Hepatocyte (in vitro differentiated cells): ENCODE measurements at regions not wholly inside any gene's neighbourhood (a gene's known extent, or its start where the extent isn't known, plus 50 kb on each side); places are given as distances from the start of the nearest gene placed in this dataset.

Experiments used
- DNase-seq: peaks from one replicate; pipeline ENCODE4 v3.0.0-alpha.2; 2016; ENCODE audit warnings: low spot score
- H2AFZ ChIP-seq: fragments of 200-600 bp; sonication (generic); 2 replicates; pipeline ENCODE4 v1.6.0; 2016; ENCODE audit warnings: antibody characterized with exemption, mild to moderate bottlenecking
- H3K27ac ChIP-seq: fragments of 200-600 bp; sonication (generic); 2 replicates; pipeline ENCODE4 v1.5.1; 2016; ENCODE audit warnings: mild to moderate bottlenecking
- H3K27me3 ChIP-seq: fragments of 200-600 bp; sonication (generic); 2 replicates; pipeline ENCODE4 v1.6.1; 2016
- H3K36me3 ChIP-seq: fragments of 200-600 bp; sonication (generic); replicated peaks from 2 replicates; pipeline ENCODE4 v1.5.1; 2016; ENCODE audit warnings: low read depth; ENCODE audit not compliant: insufficient read depth
- H3K4me1 ChIP-seq: fragments of 200-600 bp; sonication (generic); 2 replicates; pipeline ENCODE4 v1.5.1; 2016; ENCODE audit warnings: mild to moderate bottlenecking, moderate library complexity; ENCODE audit not compliant: insufficient read depth
- H3K4me2 ChIP-seq: fragments of 200-600 bp; sonication (generic); 2 replicates; pipeline ENCODE4 v1.6.0; 2016
- H3K4me3 ChIP-seq: fragments of 200-600 bp; sonication (generic); 2 replicates; pipeline ENCODE4 v1.5.1; 2016; ENCODE audit warnings: mild to moderate bottlenecking
- H3K79me2 ChIP-seq: fragments of 200-600 bp; sonication (generic); 2 replicates; pipeline ENCODE4 v1.6.0; 2017; ENCODE audit warnings: mild to moderate bottlenecking
- H3K9me2 ChIP-seq: fragments of 200-600 bp; sonication (generic); replicated peaks from 2 replicates; pipeline ENCODE4 v1.6.0; 2017; ENCODE audit warnings: mild to moderate bottlenecking; ENCODE audit not compliant: insufficient read depth
- H3K9me3 ChIP-seq: fragments of 200-600 bp; sonication (generic); 2 replicates; pipeline ENCODE4 v1.5.1; 2016; ENCODE audit warnings: low read depth, mild to moderate bottlenecking
- H4K20me1 ChIP-seq: fragments of 200-600 bp; sonication (generic); 2 replicates; pipeline ENCODE4 v1.6.0; 2016; ENCODE audit warnings: mild to moderate bottlenecking; ENCODE audit not compliant: insufficient read depth, poor library complexity, severe bottlenecking
- CTCF ChIP-seq: fragments of 200-600 bp; sonication (generic); IDR thresholded peaks from 2 replicates; pipeline ENCODE4 v1.5.1; 2016; ENCODE audit warnings: antibody characterized with exemption, mild to moderate bottlenecking; ENCODE audit not compliant: poor library complexity
- EZH2 ChIP-seq: fragments of 200-600 bp; sonication (generic); IDR thresholded peaks from 2 replicates; pipeline ENCODE4 v1.6.1; 2016; ENCODE audit warnings: antibody characterized with exemption, mild to moderate bottlenecking, borderline replicate concordance
- EZH2phosphoT487 ChIP-seq: fragments of 200-600 bp; sonication (generic); IDR thresholded peaks from one replicate; pipeline ENCODE4 v1.6.1; 2018; ENCODE audit warnings: antibody characterized with exemption, mild to moderate bottlenecking, low read depth, moderate library complexity; ENCODE audit not compliant: unreplicated experiment, severe bottlenecking
- WGBS: methylation state at CpG from one replicate; pipeline ENCODE4 v1.1.6; 2016; ENCODE audit warnings: low lambda C conversion rate; ENCODE audit errors: missing lambda C conversion rate; 5-methylcytosine and 5-hydroxymethylcytosine counted together

DNA sequence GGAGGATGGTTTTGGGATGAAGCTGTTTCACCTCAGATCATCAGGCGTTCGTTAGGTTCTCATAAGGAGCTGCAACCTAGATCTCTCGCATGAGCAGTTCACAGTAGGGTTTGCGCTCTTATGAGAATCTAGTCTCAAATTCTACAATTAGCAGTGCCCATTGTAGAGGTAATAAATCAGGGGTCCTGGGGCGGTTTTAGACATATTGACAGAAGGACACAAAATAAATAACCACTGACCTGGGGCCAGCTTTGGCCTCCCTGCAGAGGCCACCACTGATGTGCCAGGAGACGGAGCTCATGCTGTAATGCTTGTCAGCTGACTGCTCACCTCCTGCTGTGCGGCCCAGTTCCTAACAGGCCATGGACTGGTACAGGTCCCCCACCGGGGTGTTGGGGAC lies 67.6 kb upstream of the SPATA31D4 start:
- TF ChIP-seq EZH2phosphoT487 (no peak), CTCF (no peak), EZH2 (no peak)
- Histone ChIP-seq H3K79me2 (no peaks in the 10 kb centered on the region), H3K27me3 (no peaks in the 10 kb centered on the region), H3K36me3 (no peaks in the 10 kb centered on the region), H3K4me1 (no peaks in the 10 kb centered on the region), H4K20me1 (no peaks in the 10 kb centered on the region), H3K4me3 (no peak overlapping the region), H3K4me2 (no peak overlapping the region), H3K9me2 (no peaks in the 10 kb centered on the region), H2AFZ (no peak overlapping the region), H3K27ac (no peak overlapping the region), H3K9me3 (no peaks in the 10 kb centered on the region)
- 97% methylated on average over 8 of the region's 8 CpGs for WGBS
- no peak for DNase-seq

DNA sequence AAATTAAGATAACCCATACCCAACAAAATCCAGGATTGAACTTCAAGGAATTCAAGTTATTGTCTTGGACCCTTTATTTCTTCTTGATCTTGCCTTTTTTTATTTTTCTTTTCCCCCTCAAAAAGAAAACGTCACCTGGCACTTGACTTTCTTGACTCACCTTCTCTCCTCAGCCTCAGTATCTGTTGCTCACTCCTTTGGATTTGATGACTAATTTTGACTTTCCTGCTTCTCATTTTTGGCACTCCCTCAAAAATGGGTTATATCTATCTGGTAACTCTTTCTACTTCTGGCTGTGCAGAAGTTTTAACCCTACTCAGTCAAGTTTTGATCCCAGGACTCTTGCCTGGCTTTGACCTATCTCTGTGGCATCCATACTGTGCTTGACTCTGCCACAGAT lies 66.6 kb upstream of the SPATA31D4 start:
- H4K20me1 ChIP-seq: no peaks in the 10 kb centered on the region
- no peaks in the 10 kb centered on the region for H3K9me3 ChIP-seq
- 87% methylated on average over 1 of the region's 1 CpG for WGBS
- H2AFZ ChIP-seq: no peak overlapping the region
- H3K27ac ChIP-seq: no peak overlapping the region
- H3K79me2 ChIP-seq: no peaks in the 10 kb centered on the region
- DNase-seq: no peak
- no peaks in the 10 kb centered on the region for H3K27me3 ChIP-seq
- no peak overlapping the region for H3K4me2 ChIP-seq
- no peaks in the 10 kb centered on the region for H3K4me1 ChIP-seq
- TF ChIP-seq CTCF (no peak), EZH2phosphoT487 (no peak)
- H3K4me3 ChIP-seq: no peak overlapping the region
- H3K36me3 ChIP-seq: no peaks in the 10 kb centered on the region
- no peaks in the 10 kb centered on the region for H3K9me2 ChIP-seq

DNA sequence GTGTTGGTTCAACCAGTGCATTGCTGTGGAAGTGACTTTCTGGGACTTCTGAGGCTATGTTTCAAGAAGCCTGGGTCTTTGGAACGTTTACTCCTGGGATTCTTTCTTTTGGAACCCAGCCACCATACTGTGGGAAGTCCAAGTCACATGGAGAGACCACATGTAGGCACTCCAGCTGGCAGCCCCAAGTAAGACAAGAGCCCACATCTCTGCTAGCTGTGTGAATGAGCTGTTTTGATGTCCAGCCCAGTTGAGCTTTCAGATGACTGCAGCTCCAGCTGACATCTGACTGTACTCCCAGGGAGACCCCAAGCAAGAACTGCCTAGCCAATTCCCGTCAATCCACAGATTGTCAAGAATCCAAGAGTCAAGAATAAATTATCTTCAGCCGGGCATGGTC lies 60.1 kb upstream of the SPATA31D4 start:
- no peaks in the 10 kb centered on the region for H3K79me2 ChIP-seq
- no peak for TF ChIP-seq CTCF
- TF ChIP-seq EZH2: no peak
- TF ChIP-seq EZH2phosphoT487: no peak
- no peaks in the 10 kb centered on the region for H3K9me2 ChIP-seq
- no peak overlapping the region for H3K4me2 ChIP-seq
- no peak overlapping the region for H3K4me3 ChIP-seq
- H3K4me1 ChIP-seq: no peaks in the 10 kb centered on the region
- WGBS: 91% methylated on average over 3 of the region's 3 CpGs
- H3K27me3 ChIP-seq: no peaks in the 10 kb centered on the region
- no peaks in the 10 kb centered on the region for H3K9me3 ChIP-seq
- H2AFZ ChIP-seq: no peak overlapping the region
- DNase-seq: no peak
- no peaks in the 10 kb centered on the region for H3K36me3 ChIP-seq
- no peak overlapping the region for H3K27ac ChIP-seq
- no peaks in the 10 kb centered on the region for H4K20me1 ChIP-seq

- Histone ChIP-seq H2AFZ (no peak overlapping the region), H4K20me1 (no peaks in the 10 kb centered on the region), H3K9me2 (no peaks in the 10 kb centered on the region), H3K9me3 (no peaks in the 10 kb centered on the region), H3K4me2 (no peak overlapping the region), H3K36me3 (no peaks in the 10 kb centered on the region), H3K27ac (no peak overlapping the region), H3K4me3 (no peak overlapping the region), H3K27me3 (no peaks in the 10 kb centered on the region), H3K79me2 (no peaks in the 10 kb centered on the region), H3K4me1 (no peaks in the 10 kb centered on the region)
- TF ChIP-seq EZH2 (no peak), CTCF (no peak), EZH2phosphoT487 (no peak)
- WGBS: 53% methylated on average over 1 of the region's 1 CpG
- no peak for DNase-seq
These were observed 56.5 kb upstream of the SPATA31D4 start for GRCh38 chr9:81871695-81872094.
